NCI-H2227 (cell line): ENCODE measurements at regions not wholly inside any gene's neighbourhood (a gene's known extent, or its start where the extent isn't known, plus 50 kb on each side); places are given as distances from the start of the nearest gene placed in this dataset.
A peak's percentile ranks its signal among the peaks of the same experiment; 100 is the strongest.
"Not testable (repeated sequence)": the region's sequence is repeated elsewhere in the genome, so short reads cannot be mapped to it uniquely, and the experiment has no call there.

Experiments
- DNase-seq: peaks from one replicate; lab custom pipeline; 2025; ENCODE audit not compliant: unreplicated experiment; lab: John Stamatoyannopoulos, UW

DNA sequence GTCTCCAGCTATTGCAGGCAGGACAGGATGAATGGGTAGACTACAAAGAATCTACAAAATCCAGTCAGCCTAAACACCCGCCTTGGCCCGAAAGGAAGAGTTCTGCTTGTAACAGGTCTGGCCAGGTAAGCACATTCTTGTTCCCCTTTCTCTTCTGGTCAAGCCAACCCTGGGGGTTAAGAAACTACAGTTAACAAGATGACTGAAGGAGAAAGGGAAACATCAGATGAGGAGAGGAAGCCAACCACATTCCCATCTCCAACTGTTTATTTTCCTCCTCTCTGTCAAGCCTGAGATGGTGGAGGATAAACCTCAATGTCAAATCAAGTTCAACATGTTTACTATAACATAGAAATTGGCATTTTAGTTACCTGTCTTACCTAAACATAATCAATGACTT lies 198.9 kb downstream of the IPMK start:
- no peak for DNase-seq

DNA sequence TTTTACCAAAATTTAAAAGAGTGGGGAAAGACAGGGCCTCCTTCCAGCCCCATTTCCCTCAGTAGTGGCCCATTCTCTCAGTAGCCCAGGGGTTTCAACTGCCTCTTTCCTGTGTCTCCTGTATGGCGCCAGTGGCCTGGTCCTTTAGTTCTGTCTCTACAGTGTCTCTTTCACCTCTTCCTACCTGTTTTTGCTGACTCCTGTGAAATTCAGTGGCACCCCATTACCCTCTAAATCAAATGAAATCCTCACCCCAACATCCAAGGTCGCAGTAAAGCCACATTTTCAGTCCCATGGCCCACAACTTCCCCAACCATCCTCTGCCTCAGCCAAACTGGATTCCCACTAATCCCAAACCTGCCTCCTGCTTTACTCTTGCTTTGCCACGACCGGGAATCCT lies 200.7 kb downstream of the IPMK start:
- DNase-seq: no peak

DNA sequence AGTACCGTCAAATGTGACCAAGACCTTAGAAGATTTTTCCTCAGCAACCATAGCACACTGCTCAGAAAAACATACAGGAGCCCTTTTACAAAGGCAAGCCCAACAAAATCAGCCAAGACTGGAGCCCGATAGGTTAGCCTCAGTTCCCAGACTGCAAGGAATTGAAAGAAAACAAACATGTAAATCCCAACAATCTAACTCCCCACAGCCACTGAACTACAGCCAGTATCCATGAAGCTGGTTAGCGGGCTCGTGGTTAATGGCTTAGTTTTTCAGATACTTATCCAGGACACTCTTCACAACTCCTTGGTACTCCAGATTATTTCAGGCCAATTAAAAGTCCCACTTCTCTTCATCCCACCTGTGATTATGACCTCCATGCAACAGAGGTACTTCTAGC lies 201.6 kb downstream of the IPMK start:
- no peak for DNase-seq

DNA sequence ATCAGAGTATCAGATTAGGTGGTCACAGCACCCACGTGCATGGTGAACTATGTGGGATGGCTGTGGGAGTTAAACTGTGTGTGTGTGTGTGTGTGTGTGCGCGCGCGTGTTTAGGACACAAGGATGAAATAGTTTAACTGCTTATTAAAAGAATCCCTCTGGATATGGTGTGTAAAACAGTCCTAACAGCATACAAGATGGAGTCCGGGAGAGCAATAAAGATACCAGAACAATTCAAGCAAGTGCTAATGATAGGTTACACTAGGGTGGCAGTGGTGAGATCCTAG lies 202.2 kb downstream of the IPMK start:
- DNase-seq: no peak

DNA sequence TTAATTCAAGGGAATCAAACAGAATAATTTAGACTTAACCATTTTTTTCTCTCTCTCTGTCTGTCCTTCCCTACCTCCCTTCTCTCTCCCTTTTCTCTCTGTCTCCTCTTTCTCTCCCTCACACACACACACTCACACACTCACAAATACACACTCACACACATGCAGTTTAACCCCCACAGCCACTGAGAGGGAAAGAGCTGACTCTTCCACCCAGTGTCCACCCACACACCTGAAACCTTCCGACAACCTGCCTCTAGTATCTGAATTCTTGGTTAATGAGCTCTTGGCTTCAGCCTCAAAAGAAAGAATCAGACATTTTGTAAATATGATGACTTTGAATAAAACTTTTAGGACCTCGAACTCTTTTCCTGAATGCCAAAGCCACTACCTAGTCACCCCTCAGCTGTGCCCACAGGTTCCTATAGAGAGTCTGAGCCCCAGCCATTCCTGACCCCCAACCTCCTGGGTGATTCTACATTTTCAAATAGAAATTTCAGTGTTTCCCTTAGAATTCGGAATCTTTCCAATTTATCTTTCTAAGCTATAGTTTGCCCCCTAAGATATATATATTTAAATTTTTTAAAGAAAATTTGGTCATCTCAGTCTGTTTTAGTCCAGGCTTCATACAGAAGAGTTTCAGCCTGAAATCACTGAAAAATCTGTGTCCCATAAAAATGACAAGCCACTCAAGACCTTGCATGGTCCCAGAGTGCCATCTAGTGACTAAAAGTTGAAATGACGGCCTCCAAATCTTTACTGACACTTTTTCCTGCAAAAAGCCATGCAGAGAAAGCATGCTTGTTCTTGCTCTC lies 202.8 kb downstream of the IPMK start:
- peak; percentile 33 for DNase-seq

DNA sequence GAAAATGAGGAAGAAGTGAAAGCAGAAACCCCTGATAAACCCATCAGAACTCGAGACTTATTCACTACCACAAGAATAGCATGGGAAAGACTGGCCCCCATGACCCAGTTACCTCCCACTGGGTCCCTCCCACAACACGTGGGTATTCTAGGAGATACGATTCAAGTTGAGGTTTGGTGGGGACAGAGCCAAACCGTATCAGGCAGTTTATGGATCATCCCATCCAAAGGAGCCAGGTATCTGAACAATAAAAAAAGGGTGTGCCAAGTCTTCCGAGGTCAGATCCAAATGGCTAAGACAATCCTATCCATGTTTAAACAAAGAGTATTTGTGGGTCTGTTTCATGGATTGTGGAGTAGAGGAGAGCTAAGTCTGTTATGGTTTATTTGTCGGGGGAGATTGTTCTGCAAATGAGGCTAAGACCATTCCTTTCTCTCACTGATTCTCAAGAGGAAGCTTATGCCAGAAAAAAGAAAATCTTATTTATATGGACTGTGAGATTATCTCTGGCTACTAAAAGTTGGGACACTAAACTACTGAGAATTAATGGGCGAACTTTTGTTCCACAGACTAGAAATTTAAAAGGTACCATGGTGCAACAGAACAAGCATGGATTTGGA lies 203.7 kb downstream of the IPMK start:
- no peak for DNase-seq

DNA sequence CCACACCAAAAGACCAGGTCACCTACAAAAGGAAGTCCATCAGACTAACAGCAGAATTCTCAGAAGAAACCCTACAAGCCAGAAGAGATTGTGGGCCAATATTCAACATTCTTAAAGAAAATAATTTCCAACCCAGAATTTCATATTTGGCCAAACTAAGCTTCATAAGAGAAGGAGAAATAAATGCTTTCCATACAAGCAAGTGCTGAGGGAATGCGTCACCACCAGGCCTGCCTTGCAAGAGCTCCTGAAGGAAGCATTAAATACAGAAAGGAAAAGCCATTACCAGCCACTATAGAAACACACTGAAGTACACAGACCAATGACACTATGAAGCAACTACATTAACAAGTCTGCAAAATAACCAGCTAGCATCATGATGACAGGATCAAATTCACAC lies 209.0 kb downstream of the IPMK start:
- DNase-seq: not testable (repeated sequence)

DNA sequence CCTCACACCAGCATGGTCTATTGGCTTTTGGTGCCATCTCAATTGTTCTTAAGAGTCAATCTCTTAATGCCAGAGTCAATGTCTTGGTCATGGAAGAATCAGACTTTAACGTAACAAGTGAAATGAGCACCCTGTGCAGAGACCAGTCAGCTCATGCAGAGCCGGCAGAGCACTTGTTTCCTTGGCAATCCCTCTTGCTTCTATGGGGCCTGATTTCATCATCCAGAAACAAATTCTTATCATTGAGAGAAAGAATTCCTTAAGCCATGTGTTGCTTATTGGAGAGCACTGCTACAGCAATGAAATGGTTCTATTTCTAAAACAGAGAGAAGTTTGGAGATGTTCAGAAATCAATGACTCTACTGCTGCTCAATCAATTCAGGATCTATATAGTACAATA lies 212.8 kb downstream of the IPMK start:
- no peak for DNase-seq

DNA sequence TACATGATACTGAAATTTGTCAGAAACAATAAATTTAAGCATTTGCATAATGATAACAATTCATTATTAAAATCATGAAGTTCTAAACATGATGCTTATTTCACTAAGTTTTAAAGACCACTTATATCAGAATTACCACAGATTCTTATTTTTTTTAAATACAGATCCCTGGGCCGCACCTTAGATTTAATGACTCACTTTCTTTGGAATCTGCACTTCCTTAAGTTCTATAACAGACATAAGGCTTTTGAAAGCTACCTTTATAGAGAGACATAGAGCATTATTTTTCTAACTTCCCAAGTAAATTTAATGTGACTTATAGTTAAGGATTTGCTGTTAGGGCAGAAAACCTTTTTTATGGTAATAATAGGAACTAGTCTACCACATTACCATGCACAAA lies 214.9 kb downstream of the IPMK start:
- DNase-seq: no peak

DNA sequence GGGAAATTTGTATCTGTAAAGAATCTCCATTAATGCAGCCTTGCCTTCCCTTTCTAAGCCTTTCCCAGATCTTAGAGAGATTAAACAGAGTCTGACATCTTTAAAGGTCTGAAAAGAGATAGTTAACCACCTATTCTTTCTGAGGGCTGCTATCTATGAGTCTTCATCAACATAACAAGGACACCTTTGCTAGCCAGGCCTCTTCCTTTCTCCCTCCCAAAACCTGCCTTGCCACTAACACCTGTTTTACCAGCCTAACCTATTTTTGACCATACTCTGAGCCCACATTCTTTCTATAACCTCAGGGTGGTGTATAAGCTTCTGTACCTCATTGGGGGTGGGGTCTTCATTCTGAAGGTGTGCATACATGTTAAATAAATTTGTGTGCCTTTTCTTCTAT lies 217.1 kb downstream of the IPMK start:
- DNase-seq: no peak

DNA sequence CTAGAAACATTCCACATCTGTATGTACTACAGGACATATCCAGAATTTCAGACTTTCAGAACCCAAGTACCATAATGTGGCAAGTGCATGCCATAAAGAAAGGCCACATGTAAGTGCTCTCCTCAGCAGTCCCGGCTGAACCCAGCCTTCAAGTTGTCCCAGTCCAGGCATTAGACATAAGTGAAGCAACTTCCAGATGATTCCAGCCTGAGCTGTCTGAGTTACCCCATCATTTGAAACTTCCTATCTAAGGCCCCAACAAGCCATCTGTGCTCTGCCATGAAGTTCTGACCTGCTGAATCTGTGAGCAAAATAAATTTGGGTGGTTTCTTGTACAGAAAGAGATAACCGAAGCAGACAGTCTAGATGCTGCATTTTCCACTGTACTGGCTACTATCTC lies 218.8 kb downstream of the IPMK start:
- no peak for DNase-seq

DNA sequence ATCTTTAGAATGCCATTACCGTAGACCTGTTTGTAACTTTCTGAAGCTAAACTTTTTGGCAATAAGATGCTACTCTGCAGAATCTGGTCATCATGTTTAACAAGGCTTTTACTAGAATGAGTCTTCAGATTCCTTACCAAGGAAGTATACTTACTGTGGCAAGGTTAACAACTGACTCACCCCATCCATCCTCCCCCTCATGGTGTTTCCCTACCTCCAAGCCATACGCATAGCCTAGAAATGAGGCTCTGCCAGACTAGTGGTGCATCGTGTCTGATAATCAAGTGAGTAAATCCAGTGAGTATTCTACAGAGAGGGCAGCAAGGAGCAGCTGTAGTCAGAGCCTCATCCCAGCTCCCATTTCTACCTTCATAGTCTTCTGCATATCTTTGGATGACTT lies 223.6 kb downstream of the IPMK start:
- no peak for DNase-seq

DNA sequence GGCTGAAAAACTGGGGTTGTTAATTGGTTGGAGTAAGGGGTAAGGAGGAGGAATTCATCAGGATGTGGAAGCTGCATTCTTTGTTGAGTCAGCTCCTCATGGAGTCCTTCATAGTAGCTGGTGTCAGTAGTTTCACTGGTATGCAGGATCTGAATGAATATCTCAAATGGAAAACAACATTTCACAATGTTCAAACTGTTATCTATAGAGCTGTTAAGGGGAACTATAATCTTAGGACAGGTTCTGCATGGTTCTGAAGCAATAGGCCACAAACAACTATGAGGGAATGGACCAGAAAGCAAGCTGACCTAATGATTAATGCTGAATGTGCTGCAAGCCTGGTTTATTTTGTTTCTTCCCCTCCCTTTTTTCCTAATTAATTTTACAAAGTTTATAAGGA lies 225.8 kb downstream of the IPMK start:
- no peak for DNase-seq

DNA sequence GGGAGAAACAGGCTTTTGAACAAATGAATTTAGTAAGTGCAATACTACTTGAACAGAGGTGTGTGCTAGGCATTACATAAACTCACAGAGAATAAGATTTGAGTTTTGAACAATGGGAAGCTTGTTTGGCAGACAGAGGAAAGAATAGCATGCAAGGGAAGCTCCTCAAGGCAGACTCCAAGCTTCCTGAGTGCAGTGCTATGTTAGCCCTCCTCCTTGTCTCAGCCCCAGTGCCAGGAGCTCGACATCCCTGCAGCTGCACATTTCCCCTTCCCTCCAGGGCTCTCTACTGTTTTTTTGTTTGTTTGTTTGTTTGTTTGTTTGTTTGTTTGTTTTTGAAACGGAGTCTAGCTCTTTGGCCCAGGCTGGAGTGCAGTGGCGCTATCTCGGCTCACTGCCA lies 237.5 kb downstream of the IPMK start:
- no peak for DNase-seq

DNA sequence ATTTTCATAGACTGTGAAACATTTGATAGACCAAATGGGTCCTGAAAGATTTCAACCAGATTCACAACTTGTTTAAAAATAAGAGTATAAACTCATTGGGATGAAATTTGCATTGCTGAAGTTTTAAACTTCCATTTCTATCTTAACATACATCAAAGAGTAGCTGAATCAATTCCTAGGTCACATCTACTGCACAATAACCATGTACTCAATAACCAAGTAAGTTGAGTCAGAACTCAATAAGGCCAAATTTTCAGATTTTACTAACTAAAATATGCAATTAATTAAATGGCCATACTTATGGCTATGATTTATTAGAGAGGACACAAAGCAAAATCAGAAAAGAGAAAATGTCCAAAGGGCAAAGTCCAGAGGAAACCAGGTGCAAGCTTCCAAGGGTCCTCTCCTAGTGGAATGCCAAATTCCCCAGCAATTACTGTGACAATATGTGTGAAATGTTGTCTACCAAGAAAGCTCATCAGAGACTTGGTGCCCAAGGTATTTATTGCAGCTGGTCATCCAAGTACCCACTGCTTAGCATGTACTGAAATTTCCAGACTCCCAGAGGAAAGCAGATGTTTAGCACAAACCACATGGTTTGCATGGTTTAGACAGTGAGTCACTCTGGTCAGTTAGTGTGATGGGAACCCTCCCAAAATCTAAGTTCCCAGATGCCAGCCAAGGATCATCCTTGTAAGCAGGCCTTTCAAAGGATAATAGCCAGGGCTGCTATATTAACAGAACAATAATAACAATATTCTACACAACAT lies 238.9 kb downstream of the IPMK start:
- DNase-seq: no peak

DNA sequence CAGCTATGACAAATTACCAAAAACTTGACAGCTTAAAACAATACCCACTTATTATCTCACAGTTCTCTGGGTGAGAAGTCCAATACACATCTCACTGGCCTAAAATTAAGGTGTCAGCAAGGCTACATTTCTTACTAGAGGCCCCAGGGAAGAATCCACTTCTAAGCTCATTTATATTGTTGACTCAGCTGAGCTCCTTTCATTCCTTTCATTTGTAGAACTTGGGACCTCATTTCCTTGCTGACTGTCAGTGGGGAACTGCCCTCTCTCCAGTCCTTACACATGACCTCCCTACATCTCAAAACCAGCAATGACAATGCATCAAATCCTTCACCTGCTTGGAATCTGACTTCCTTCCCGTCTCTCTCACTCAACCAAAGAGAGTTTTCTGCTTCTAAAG lies 240.3 kb downstream of the IPMK start:
- DNase-seq: peak; percentile 18

DNA sequence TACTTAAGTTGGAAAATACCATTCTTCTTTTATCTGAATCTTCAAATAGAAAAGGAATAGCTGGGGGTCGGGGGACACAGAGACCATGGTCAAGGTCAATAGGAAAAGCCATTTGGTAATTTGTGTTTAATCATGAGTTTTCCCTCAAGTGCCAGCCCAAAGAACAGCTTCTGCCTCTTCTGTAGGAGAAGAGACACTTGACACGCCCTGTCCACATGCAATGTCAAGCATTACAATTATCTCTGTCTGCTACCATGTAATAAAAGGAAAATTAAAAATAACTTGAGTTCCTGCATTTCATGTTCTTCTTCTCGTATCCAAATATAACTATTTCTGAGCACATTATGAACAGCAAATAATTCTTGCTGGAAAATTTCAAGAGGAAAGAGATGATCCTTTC lies 241.7 kb downstream of the IPMK start:
- peak; percentile 9 for DNase-seq

DNA sequence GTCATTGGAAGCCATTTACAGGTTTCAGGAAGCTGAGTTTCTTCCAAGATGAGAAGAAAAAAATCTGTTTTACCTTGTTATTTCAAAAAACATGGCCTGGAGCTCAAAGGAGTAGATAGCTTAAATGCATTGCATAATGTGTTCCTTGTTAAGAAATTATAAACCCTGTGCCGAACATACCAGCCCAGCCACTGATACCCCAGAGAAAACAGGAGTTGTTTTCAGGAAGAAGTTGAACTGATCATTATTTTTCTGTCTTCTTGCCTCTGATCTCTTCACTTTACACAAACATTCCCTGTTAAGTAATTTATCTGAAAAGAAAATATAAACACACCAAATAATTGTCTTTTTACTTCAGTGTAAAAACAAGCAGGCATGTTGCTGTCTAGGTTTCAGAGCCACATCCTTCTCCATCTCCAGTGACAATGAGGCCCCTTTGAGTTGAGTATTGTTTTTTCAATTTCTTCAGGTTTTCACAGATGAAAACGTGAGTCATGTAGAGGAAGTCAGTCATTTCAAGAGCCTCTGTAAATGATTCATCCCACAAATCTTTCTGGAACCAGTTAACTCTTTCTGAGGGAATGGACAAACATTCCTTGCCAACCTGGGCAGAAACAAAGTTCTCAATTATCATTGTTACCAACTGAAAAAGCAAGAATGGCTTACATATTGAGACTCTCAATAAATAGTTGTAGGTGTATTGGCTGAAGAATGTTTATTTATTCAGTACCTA lies 244.2 kb downstream of the IPMK start:
- no peak for DNase-seq

DNA sequence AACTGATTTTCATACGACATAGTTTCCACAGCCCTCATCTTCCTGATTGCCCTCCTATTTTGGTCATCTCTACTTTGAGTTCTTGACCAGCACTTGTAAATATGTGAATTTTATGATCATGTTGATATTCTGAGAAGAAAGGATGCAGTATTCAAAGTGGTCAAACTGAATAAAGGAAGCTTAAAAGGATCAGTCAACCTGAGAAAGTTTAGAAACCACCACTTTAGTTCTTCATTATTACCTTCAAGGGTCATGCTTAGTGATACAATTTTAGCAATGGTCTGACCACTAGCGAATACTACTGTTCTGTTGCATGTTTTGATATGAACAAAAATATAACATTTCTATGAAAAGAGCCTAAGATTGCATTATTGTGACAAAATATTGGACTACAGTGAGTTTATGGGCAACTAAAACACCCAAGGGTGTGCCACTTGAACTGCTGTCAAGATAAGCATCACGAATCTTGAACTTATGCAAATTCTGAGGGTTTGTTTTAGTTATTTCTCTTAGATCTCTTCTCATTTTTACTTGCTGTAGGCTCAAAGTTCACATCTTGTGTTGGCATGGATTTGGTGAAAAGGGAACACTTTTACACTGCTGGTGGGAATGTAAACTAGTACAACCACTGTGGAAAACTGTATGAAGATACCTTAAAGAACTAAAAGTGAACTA lies 247.7 kb downstream of the IPMK start:
- no peak for DNase-seq

DNA sequence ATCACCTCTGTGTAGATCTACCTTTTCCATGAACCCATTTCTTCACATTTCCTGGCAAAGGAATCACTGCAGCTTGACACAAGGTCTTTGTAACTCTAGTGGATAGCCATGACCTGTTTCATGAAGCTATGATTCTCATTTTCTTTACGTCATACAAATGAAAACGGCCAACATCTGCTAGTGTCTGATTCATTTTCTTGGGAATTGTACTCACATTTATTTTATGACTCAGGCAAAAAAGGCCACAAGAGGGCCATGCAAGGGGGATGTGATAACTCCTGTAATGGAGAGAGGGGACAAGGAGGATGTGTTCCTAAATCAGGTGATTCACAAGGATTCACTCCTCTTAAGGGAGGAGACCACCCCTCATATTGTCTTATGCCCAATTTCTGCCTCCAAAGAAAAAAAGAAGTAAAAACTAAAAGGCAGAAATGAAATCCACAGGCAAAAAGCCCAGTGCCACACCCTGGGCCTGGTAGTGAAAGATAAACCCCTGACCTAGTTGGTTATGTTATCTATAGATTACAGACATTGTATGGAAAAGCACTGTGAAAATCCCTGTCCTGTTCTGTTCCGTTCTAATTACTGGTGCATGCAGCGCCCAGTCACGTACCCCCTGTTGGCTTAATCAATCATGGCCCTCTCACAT lies 249.9 kb downstream of the IPMK start:
- DNase-seq: no peak

DNA sequence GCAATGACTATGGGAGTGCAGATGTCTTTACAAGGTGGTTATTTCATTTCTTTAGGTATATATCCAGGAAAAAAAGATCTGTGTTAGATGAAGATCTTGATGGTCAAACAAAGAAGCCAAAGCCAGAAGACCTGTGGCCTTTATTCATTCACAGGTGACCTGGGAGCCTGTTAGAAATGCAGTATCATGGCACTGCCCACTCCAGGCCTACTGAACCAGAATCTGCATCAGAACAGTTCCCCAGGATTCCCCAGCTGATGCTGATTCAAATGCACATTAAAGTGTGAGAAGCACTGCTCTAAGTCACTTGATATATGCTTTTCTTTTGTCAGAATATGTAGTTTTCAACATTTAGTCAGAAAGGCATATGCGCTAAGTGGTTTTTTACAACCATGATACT lies 251.1 kb downstream of the IPMK start:
- DNase-seq: no peak
